NB4 (cell line): ENCODE measurements at regions not wholly inside any gene's neighbourhood (a gene's known extent, or its start where the extent isn't known, plus 50 kb on each side); places are given as distances from the start of the nearest gene placed in this dataset.

Experiments used
- POLR2A ChIP-seq: IDR thresholded peaks from 2 replicates; pipeline ENCODE4 v1.6.1; 2011; ENCODE audit warnings: mild to moderate bottlenecking; ENCODE audit not compliant: insufficient read length; ENCODE audit errors: extremely low read depth
- TF ChIP-seq, protein P1 (sequence below): IDR thresholded peaks from one replicate; pipeline ENCODE4 v1.5.1; 2012; ENCODE audit warnings: low read depth, low read length

DNA sequence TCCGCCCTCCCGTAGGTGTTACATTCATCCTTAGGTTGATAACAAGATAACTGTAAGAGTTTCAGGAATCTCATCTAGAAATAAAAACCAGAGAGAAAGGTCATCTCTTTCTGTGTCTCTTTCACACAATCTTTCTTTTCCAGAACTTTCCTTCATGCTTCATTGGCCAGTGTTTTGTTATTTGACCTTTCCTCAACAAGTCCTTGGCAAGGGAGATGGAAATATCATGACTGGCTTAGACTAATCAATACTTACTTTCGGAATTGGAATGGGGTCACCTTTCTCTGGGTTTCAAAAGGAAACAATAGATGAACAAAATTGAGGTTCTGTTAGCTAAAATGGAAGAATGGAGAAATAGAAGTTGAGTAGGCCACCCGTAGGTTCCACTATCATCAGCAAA is 72.9 kb upstream of the PPP2R5A start:
- TF ChIP-seq, protein P1, sequence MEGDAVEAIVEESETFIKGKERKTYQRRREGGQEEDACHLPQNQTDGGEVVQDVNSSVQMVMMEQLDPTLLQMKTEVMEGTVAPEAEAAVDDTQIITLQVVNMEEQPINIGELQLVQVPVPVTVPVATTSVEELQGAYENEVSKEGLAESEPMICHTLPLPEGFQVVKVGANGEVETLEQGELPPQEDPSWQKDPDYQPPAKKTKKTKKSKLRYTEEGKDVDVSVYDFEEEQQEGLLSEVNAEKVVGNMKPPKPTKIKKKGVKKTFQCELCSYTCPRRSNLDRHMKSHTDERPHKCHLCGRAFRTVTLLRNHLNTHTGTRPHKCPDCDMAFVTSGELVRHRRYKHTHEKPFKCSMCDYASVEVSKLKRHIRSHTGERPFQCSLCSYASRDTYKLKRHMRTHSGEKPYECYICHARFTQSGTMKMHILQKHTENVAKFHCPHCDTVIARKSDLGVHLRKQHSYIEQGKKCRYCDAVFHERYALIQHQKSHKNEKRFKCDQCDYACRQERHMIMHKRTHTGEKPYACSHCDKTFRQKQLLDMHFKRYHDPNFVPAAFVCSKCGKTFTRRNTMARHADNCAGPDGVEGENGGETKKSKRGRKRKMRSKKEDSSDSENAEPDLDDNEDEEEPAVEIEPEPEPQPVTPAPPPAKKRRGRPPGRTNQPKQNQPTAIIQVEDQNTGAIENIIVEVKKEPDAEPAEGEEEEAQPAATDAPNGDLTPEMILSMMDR = no peak
- no peak for TF ChIP-seq POLR2A
